IPS-18c (cell line): ENCODE measurements at regions not wholly inside any gene's neighbourhood (a gene's known extent, or its start where the extent isn't known, plus 50 kb on each side); places are given as distances from the start of the nearest gene placed in this dataset.

ENCODE experiments used
- H3K4me3 ChIP-seq: 2 replicates; pipeline ENCODE4 v1.7.0; 2013; ENCODE audit warnings: low read depth, mild to moderate bottlenecking, low read length, moderate library complexity; ENCODE audit not compliant: insufficient read depth
- H3K9me3 ChIP-seq: one replicate; pipeline ENCODE4 v1.6.1; 2013; ENCODE audit warnings: mild to moderate bottlenecking, low read length, moderate library complexity; ENCODE audit not compliant: control insufficient read depth, insufficient read depth

GRCh38 chr21:28770867-28771661 is 221.6 kb downstream of the LTN1 start:
- H3K9me3 ChIP-seq: no peaks in the 10 kb centered on the region
- H3K4me3 ChIP-seq: no peak overlapping the region

GRCh38 chr21:28769683-28770082 is 223.0 kb downstream of the LTN1 start:
- no peak overlapping the region for H3K4me3 ChIP-seq
- no peaks in the 10 kb centered on the region for H3K9me3 ChIP-seq

DNA sequence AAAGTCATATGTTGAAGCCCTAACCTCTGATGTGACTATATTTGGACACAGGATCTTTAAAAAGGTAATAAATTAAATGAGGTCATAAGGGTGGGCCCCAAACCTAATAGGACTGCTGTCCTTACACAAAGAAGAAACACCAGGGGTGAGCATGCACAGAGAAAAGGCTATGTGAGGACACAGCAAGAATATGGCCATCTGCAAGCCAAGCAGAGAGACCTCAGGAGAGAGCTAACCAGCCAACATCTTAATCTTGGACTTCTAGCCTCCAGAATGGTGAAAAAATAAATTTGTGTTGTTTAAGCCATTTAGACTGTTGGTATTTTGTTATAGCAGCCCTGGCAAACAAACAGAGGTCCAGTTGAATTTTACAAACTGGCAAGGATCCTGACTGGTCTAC is 223.9 kb downstream of the LTN1 start:
- H3K4me3 ChIP-seq: no peak overlapping the region
- no peaks in the 10 kb centered on the region for H3K9me3 ChIP-seq

DNA sequence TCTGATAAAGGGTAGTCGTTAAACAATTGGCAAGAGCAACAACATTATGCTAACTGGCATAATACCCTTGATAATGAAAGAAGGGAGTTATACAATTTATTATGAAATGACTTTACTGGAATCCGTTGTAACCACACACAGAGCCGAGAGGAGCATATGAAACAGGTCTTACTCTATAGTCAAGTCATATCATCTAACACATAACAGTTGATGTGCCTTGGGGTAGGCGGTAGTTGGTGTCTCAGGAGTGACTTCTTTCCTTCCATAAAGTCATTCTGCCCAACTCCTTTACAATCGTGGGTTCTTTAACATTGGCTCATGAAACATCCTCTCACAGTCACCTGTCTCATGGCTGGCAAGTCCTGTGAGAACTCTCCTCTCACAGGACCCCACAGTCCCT is 225.2 kb downstream of the LTN1 start:
- Histone ChIP-seq H3K4me3 (no peak overlapping the region), H3K9me3 (no peaks in the 10 kb centered on the region)

GRCh38 chr21:28763809-28764418 is 228.8 kb downstream of the LTN1 start:
- Histone ChIP-seq H3K4me3 (no peak overlapping the region), H3K9me3 (no peaks in the 10 kb centered on the region)

DNA sequence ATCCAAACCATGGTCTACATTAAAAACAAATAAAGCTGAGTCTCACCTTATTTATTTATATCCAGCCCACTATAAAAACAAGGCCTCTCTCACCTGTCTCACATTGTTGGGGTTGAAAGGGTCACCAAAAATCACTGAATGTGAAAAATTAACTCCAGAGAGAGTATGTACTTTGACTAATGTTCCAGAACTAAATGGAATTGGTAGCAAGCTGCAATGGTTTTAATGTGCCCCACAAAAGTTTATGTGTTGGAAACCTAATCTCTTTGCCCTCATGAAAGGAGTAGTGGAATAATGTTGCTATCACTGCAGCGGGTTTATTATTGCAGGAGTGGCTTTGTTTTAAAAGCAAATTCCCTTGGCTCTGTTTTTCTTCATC is 230.3 kb downstream of the LTN1 start:
- H3K9me3 ChIP-seq: no peaks in the 10 kb centered on the region
- no peak overlapping the region for H3K4me3 ChIP-seq

DNA sequence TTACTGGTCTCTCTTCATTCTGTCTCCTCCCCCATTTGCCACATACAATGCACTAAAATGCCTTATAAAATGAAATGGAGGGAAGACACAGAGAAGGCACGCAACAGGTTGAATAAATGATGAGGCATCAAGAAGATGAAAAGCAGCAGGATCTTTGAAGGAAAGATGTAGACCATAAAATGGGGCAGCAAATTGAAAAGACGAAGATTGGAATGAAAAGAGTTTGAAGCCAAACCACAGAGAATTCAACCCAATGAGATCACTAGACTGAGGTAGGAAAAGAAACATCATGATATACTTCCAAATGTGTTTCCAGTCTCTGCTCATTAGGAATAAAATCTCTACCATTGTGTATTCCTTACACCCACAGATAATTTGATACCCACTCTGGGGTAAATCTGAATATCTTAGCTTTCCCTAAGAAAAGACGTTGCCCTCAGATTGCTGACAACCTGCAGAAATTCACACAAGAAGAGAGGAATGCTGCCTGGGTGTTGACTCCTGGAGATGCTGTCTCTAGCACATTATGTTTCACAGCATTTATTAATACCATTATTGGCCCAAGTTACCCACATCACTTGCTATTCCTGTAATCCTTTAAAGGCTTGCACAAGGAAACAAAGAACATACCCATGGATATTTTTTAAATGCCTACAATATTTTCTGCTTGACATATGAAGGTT is 230.9 kb downstream of the LTN1 start:
- Histone ChIP-seq H3K9me3 (no peaks in the 10 kb centered on the region), H3K4me3 (no peak overlapping the region)

GRCh38 chr21:28758883-28759242 is 233.8 kb downstream of the LTN1 start:
- Histone ChIP-seq H3K9me3 (no peaks in the 10 kb centered on the region), H3K4me3 (no peak overlapping the region)

DNA sequence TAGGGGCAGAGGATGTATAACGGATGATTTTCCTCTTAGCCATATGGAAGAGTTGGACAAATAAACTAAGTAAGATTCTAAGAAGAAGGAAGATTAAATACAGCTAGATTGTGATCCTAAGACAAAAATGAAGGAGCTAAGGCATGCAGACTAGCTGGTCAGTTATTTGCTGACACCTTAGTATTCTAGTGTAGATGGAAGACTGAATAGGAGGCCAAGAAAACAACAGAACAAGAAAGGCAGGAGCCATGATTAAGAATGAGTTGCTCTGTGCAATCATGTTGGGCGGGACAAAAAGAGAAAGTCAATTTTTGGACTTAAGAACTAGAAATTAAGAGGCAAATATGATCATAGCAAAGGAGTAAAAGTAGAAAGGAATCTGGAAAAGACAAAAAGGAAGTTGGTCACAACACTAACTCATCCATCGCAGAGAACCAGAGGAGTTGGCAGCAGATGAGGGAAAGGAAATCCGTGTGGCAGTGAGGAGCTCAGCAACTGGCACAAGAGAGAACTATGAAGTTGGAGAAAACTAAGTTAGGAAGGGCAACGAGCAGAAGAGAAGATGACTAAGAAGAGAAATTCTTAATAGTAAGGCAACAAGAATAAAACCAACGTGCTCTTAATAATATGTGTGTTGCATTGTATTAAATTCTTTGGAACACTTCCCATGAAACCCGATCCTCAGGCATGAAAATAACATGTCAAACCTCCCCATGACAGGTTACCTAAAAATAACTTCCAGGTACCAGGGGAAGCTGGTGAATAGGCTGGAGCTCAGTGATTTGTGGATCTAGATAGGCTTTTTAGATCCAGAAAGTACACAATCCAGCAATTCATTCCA is 234.4 kb downstream of the LTN1 start:
- H3K9me3 ChIP-seq: no peaks in the 10 kb centered on the region
- H3K4me3 ChIP-seq: no peak overlapping the region

DNA sequence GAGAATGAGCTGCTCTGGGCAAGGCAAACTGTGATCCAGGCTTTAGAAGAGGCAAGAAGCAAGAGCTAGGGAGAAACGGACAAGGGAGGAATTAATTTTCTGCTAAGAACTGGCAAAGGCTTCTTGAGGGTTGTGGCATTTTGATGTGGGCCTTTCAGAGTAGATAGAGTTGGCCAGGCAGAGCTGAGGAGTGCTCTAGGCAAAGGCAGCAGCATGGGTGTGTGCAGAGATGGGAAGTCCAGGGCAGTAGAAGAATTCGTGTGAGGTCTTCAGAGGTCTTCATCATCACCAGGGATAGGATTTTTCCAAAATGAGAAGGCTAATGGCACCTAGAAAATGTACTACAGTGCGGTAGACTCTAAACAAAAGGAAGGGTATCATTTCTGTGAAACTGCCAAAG is 237.8 kb downstream of the LTN1 start:
- H3K4me3 ChIP-seq: no peak overlapping the region
- no peaks in the 10 kb centered on the region for H3K9me3 ChIP-seq

GRCh38 chr21:28754127-28754611 is 238.5 kb downstream of the LTN1 start:
- Histone ChIP-seq H3K4me3 (no peak overlapping the region), H3K9me3 (no peaks in the 10 kb centered on the region)

GRCh38 chr21:28752131-28752530 is 240.5 kb downstream of the LTN1 start:
- no peak overlapping the region for H3K4me3 ChIP-seq
- no peaks in the 10 kb centered on the region for H3K9me3 ChIP-seq

GRCh38 chr21:28751176-28751575 is 241.5 kb downstream of the LTN1 start:
- H3K4me3 ChIP-seq: no peak overlapping the region
- no peaks in the 10 kb centered on the region for H3K9me3 ChIP-seq

- no peak overlapping the region for H3K4me3 ChIP-seq
- H3K9me3 ChIP-seq: no peaks in the 10 kb centered on the region
Observed at GRCh38 chr21:28750565-28750964, 242.1 kb downstream of the LTN1 start.

DNA sequence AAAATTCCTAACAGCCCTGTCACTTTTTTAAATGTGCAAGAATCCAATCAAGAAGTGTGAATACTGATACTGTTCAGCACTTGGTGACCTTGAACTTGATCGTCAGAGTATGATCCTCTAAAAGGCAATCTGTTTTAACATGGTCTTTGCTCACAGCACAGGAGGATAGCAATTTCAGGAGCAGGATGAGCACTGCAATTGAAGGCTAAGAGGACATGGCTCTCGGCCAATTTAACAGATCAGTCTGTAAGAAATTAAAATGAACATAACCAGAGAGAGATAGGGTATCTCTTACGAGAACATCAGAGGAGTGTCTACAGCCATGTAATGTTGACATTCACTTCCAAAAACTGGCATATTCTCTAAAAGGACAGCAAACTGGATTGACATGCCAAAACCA is 243.1 kb downstream of the LTN1 start:
- no peak overlapping the region for H3K4me3 ChIP-seq
- no peaks in the 10 kb centered on the region for H3K9me3 ChIP-seq

DNA sequence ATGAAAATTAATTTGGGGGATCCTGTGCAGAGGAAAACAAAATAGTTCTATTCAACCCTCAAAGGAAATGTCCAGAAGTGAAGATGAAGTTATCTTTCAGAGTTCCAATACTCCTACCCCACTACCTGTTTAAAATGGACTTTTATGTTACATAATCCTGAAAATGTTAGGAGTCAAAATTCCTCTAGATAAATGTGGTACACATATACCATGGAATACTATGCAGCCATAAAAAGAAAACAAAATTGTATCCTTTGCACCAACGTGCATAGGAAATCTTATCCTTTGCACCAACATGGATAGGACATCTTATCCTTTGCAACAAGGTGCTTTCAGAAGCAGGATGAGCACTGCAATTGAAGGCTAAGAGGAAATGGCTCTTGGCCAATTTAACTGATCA is 245.2 kb downstream of the LTN1 start:
- H3K9me3 ChIP-seq: no peaks in the 10 kb centered on the region
- no peak overlapping the region for H3K4me3 ChIP-seq

DNA sequence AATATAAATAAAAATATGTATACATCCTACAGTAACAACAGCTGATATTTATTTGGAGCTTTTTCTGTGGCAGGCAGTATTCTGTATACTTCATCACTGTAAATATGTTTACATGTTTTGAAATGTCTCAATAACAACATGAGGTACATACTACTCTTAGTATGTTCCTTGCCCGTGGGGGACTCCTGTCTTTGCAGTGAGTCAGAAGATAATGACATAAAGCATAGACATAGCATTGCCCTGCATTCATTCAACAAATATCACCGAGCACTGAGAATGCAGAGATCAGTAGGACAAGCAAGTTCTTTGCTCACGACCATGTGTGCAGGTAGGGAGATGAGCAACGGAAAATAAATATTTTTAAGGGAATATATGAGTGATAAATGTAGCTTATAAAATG is 246.5 kb downstream of the LTN1 start:
- no peaks in the 10 kb centered on the region for H3K9me3 ChIP-seq
- no peak overlapping the region for H3K4me3 ChIP-seq
